Thyroid gland (tissue), 4 donors: ENCODE measurements at regions not wholly inside any gene's neighbourhood (a gene's known extent, or its start where the extent isn't known, plus 50 kb on each side); places are given as distances from the start of the nearest gene placed in this dataset.

Experiments used
- CTCF ChIP-seq, 6 experiments: fragments of 200-600 bp in 3 of 6; fragments of 450-650 bp in 3 of 6; sonication (generic) in 3 of 6; IDR thresholded peaks; one replicate each; pipeline ENCODE4 v1.5.1; 2016 to 2019; ENCODE audit warnings: antibody characterized with exemption in 6 of 6, mild to moderate bottlenecking in 2 of 6, inconsistent platforms in 1 of 6, moderate library complexity in 1 of 6
- POLR2A ChIP-seq, 2 donors: fragments of 450-650 bp; IDR thresholded peaks; one replicate each; pipeline ENCODE4 v1.6.1; 2017; ENCODE audit warnings: antibody characterized with exemption in 2 of 2, mild to moderate bottlenecking in 2 of 2, moderate library complexity in 1 of 2

- TF ChIP-seq CTCF (IDR thresholded peaks at IDR 0.05): no peak
- no peak for TF ChIP-seq POLR2A (IDR thresholded peaks at IDR 0.05)
Observed at GRCh38 chr10:59479426-59479825, 117.1 kb upstream of the FAM13C start.
